ENCODE measurements at regions not wholly inside any gene's neighbourhood (a gene's known extent, or its start where the extent isn't known, plus 50 kb on each side); places are given as distances from the start of the nearest gene placed in this dataset.

- DNase-seq (ENCODE audit: low read depth), result no peak
Measured at GRCh38 chr13:74794582-74794981, 660.4 kb upstream of the KLF12 start.

GRCh38 chr13:74794147-74794546, 659.9 kb upstream of the KLF12 start:
- no peak for DNase-seq (ENCODE audit: low read depth)

- DNase-seq (ENCODE audit: low read depth), result no peak
Measured at GRCh38 chr13:74784959-74785358, 650.8 kb upstream of the KLF12 start.

- DNase-seq (ENCODE audit: low read depth), result no peak
Measured at GRCh38 chr13:74778946-74779345, 644.7 kb upstream of the KLF12 start.

GRCh38 chr13:74778087-74778486, 643.9 kb upstream of the KLF12 start:
- no peak for DNase-seq (ENCODE audit: low read depth)

- DNase-seq (ENCODE audit: low read depth), result no peak
Measured at GRCh38 chr13:74774264-74774663, 640.1 kb upstream of the KLF12 start.

- DNase-seq (ENCODE audit: low read depth), result no peak
Measured at GRCh38 chr13:74773248-74773647, 639.0 kb upstream of the KLF12 start.

- no peak for DNase-seq (ENCODE audit: low read depth)
Measured at GRCh38 chr13:74771964-74772363, 637.8 kb upstream of the KLF12 start.

GRCh38 chr13:74770361-74770760, 636.2 kb upstream of the KLF12 start:
- DNase-seq (ENCODE audit: low read depth), result no peak

- DNase-seq (ENCODE audit: low read depth), result no peak
Measured at GRCh38 chr13:74769333-74769732, 635.1 kb upstream of the KLF12 start.

- DNase-seq (ENCODE audit: low read depth), result no peak
Measured at GRCh38 chr13:74768521-74769085, 634.4 kb upstream of the KLF12 start.

- no peak for DNase-seq (ENCODE audit: low read depth)
Measured at GRCh38 chr13:74767050-74767449, 632.8 kb upstream of the KLF12 start.

GRCh38 chr13:74765955-74766354, 631.8 kb upstream of the KLF12 start:
- no peak for DNase-seq (ENCODE audit: low read depth)

- DNase-seq (ENCODE audit: low read depth), result no peak
Measured at GRCh38 chr13:74761801-74762757, 627.9 kb upstream of the KLF12 start.

- DNase-seq (ENCODE audit: low read depth), result no peak
Measured at GRCh38 chr13:74758188-74758587, 624.0 kb upstream of the KLF12 start.

GRCh38 chr13:74755065-74755464, 620.9 kb upstream of the KLF12 start:
- no peak for DNase-seq (ENCODE audit: low read depth)

- DNase-seq (ENCODE audit: low read depth), result no peak
Measured at GRCh38 chr13:74751739-74752138, 617.5 kb upstream of the KLF12 start.

GRCh38 chr13:74747186-74747955, 613.2 kb upstream of the KLF12 start:
- no peak for DNase-seq (ENCODE audit: low read depth)

- no peak for DNase-seq (ENCODE audit: low read depth)
Measured at GRCh38 chr13:74743992-74744391, 609.8 kb upstream of the KLF12 start.

GRCh38 chr13:74741732-74742131, 607.5 kb upstream of the KLF12 start:
- no peak for DNase-seq (ENCODE audit: low read depth)

GRCh38 chr13:74732736-74733385, 598.7 kb upstream of the KLF12 start:
- no peak for DNase-seq (ENCODE audit: low read depth)

GRCh38 chr13:74731731-74732130, 597.5 kb upstream of the KLF12 start:
- no peak for DNase-seq (ENCODE audit: low read depth)
